Hindlimb muscle (tissue), 1 donor: ENCODE measurements at regions not wholly inside any gene's neighbourhood (a gene's known extent, or its start where the extent isn't known, plus 50 kb on each side); places are given as distances from the start of the nearest gene placed in this dataset.

ENCODE experiments used
- DNase-seq: peaks from one replicate; pipeline ENCODE4 v3.0.0-alpha.2; 2013

DNA sequence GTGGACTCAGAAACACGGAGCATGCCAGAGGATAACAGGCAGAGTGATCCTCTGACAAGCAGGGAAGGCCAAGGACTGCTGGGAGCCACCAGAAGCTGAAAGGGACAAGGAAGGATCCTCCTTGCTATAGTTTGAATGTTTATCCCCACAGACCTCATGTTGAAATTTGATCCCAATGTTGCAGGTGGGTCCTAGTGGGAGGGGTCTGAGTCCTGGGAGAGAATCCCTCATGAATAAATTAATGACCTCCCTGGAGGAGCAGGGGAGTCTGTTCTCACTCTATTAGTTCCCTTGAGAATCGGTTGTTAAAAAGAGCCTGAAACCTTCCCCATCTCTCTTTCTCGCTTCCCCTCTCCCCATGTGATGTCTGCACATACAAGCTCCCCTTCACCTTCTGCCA is 124.4 kb downstream of the FBXO15 start:
- no peak for DNase-seq

DNA sequence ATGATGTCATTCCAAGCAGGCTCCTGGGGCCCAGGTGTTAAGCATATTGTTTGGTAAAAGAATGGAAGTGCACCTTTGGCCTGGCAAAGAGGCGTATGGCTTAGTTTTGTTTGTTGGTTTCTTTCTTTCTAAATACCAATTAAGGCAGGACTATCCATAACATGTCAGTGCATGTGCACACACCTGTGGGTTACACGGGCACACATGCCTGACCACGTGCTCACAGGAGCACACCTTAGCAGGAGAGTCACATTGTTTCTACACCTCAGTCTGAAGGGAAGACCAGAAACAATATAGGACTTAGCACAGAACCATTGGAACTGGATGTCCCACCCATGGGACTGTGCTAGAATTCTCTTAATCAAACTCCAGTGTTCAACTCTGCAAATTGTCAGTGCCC is 127.8 kb downstream of the FBXO15 start:
- DNase-seq, result no peak

- no peak for DNase-seq
Observed at GRCh38 chr18:74013955-74014354, 133.7 kb downstream of the FBXO15 start.

DNA sequence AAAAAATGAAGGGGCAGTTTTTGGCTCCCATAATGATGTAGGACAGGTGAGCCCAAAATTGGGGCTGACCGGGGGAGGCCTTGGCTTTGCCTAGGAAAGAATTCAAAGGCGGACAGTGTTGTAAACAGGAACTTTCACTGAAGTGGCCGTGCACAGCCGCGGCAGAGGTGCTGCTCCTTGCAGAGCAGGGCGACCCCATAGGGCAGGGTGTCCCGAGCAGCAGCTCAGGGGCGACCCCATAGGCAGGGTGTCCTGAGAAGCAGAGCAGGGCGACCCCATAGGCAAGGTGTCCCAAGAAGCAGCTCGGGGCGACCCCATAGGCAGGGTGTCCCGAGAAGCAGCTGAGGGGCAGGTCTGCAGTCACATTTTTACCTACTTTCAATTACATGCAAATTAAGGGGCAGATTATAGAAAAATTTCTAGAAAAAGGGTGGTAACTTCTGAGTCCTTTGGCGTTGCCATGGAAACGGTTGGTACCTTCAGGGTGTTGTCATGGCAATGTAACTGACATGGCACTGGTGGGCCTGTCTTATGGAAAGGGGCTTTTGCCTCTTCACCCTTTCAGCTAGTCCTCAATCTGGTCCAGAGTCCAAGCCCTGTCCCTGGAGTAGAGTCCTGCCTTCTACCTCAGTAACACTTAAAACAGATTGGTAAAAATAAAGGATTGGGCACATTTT is 134.5 kb downstream of the FBXO15 start:
- DNase-seq, result no peak

DNA sequence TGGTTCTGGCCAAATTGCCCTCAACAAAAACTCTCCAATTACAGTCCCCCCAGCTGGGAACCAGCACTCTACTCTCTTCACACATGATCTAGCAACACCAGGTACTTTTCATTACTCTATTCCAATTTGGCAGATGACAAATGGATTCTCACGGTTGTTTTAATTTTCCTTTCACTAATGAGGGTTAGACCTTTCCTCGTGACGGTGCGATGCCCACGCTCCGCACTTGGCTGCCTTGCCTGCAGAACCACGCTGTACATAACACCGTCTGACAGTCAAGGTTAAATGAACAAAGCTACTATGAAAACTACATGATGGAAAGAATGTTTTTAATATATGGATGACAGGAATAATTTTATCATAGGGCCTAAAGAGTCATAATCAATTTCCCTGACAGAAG is 141.5 kb downstream of the FBXO15 start:
- no peak for DNase-seq

- no peak for DNase-seq
Observed at GRCh38 chr18:74005320-74006109, 142.1 kb downstream of the FBXO15 start.

DNA sequence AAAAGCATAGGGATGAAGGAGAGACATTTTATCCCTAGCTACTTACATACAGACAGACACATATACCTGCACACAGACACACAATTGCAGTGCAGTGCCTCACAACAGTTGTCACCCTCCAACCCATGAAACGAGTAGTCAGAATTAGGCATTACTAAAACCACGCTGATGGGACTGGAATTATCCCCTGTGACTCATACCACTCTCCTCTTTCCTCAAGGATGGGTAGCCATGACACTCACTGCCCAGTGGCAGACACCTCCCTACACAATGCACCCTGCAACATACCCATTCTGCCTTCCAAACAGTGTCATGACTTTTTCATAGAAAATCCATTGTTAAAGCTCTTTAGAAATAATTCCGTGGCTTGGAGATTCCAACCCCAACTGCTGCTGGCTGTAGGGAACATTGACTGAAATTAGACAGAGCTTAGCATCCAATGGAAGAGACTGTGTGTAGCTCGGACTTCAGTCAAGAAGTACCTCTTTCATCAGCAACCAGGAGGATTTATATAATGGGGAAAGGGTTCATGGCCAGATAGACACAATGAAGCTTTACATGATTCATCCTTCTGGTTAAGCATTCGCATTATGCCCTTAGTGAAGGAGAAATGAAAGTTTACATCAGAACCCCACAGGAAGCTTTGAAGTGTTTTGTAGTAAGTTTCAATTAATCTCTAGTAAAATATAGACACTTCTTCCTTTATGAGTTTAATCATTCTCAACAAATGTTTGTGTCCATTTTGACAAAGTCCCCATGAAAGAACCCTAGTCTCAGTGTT is 155.2 kb downstream of the FBXO15 start:
- DNase-seq, result no peak

DNA sequence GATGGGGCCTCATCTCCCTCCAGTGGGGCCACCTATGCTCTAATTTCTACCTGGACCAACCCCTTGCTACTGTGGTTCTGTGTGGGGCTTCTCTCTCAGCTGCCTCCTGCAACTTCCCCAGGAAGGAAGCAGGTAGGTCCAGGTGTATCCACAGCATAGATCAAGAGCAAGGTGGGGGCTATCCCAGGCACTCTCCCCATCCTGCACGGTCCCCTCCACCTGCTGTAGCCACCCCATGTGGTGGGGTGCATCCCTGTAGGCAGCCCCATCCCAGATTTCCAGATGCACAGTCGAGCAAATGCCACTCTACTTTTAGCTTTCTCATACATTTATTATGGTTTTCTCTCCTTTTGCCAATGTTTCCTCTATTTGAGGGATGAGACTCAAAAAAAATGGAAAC is 156.1 kb downstream of the FBXO15 start:
- no peak for DNase-seq

DNA sequence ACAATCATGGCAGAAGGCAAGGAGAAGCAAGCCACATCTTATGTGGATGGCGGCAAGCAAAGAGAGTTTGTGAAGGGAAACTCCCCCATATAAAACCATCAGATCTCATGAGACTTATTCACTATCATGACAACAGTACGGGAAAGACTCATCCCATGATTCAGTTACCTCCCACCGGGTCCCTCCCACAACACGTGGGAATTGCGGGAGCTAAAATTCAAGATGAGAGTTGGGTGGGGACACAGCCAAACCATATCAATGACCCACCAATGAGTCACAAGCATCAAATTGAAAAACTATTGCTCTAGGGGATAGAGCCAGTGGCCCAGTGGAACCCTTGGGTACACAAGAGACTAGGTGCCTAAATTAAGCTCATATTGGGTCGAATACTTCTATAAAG is 157.4 kb downstream of the FBXO15 start:
- no peak for DNase-seq

GRCh38 chr18:73987247-73987980 is 160.2 kb downstream of the FBXO15 start:
- no peak for DNase-seq

GRCh38 chr18:73986711-73987110 is 160.9 kb downstream of the FBXO15 start:
- DNase-seq, result no peak

DNA sequence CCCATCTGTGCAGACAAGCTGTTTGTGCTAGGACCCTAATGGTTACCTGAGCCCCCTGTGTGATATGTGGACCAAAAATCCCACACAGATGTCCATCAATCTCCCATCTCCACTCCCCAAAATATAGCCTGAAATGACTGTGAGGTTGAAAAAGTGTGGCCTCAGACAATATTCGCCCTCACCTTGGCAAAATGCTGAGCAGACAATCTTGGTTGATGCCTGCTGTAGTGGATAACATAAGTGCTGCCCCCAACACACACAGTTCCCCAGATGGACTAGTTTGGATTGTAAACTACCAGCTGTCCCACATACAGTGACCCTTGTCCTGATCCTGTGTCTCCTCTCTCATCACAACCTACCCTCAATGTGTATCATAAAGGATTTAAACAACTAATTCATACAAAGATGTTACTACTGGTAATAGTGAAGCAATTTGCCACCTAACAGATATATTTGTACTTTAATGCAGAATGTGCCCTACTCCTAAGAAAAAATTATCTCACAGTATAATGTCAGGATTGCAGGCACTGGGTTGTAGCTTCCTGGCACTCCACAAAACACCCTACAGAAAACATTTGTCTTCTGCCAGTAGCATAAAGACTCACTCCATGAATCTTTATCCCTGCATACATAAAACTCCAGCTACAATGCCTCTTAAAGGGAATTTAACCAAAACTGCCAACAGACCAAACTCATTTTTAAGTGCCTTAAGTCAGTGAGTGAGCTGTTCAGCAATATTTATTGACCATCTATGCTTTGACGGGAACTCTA is 161.6 kb downstream of the FBXO15 start:
- no peak for DNase-seq

DNA sequence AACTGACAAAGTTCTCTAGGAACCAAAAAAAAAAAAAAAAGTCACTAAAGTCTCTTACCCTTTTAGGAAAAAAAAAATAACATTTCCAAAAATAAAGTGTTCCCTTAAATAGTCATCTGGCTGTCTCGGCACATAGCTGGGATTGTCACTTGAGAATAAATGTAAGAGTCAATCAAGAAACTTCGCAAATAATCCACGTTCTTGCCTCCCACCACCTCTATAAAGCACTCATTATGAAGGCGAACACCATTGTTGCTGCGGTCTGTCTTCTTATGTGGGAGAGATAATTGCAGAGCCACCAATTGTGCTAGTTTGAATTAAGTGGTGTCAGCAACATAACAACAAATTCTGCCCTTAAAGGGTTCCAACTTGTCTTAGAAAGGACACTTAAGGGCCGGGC is 163.7 kb downstream of the FBXO15 start:
- no peak for DNase-seq

DNA sequence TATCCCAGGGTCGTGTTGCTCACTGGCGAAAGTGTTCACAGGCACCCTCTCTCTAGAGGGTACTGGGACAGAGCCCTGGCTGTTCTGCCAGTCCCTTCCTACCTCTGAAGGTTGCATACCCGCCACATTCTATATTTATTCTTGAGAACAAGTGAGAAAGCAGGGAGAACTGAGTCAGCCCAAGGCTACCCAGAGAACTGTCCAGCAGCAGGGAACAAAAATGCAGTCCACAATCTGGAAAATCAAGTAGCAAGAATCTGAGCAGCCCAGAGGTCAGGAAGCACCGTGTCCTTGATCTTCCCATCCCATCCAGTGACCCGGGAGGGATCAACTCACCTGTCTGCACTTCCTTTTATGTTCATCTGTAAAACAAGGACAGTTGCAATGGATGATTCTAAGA is 164.1 kb downstream of the FBXO15 start:
- no peak for DNase-seq

- DNase-seq, result no peak
Observed at GRCh38 chr18:73981796-73982195, 165.8 kb downstream of the FBXO15 start.

GRCh38 chr18:73980289-73980979 is 167.2 kb downstream of the FBXO15 start:
- DNase-seq, result no peak

- no peak for DNase-seq
Observed at GRCh38 chr18:73979742-73980141, 167.9 kb downstream of the FBXO15 start.

- DNase-seq, result no peak
Observed at GRCh38 chr18:73976433-73976832, 171.2 kb downstream of the FBXO15 start.

GRCh38 chr18:73975266-73975665 is 172.4 kb downstream of the FBXO15 start:
- no peak for DNase-seq

- no peak for DNase-seq
Observed at GRCh38 chr18:73973972-73974371, 173.7 kb downstream of the FBXO15 start.

DNA sequence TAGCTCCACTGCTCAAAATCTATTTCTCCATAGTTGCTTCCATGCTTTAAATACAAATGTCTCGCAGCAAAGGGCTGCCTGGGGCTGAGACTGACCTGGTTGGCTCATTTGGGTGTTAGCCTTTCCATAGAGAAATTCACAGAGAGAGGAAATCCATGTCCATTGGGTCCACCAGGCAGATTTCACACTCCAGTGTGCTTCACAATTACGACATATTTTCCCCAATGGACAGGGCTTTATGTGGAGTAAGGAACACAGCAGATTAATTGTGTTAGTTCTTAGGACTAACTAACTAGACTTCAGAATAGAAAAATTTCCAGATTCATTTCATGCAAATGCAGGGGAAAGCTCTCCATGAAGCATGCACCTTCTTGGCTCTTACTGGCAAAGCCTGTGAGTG is 180.7 kb downstream of the FBXO15 start:
- DNase-seq, result no peak
